Breast epithelium (tissue), 4 donors: ENCODE measurements at regions not wholly inside any gene's neighbourhood (a gene's known extent, or its start where the extent isn't known, plus 50 kb on each side); places are given as distances from the start of the nearest gene placed in this dataset.

Experiments
- DNase-seq, 2 donors: peaks; one replicate each; pipeline ENCODE4 v3.0.0-alpha.2; 2019; ENCODE audit warnings: low spot score in 2 of 2
- H3K27ac ChIP-seq, 2 donors: fragments of 200-600 bp; sonication (generic) in 1 of 2; one replicate each; pipeline ENCODE4 v1.5.1; 2016 to 2019; ENCODE audit warnings: mild to moderate bottlenecking in 1 of 2
- H3K27me3 ChIP-seq, 2 donors: fragments of 200-600 bp; sonication (generic) in 1 of 2; one replicate each; pipeline versions ENCODE4 v1.5.1 to v1.6.0; 2017 to 2019; ENCODE audit warnings: control low read depth in 1 of 2, mild to moderate bottlenecking in 1 of 2
- H3K36me3 ChIP-seq: fragments of 200-600 bp; one replicate; pipeline ENCODE4 v1.5.1; 2019
- H3K4me1 ChIP-seq, 2 donors: fragments of 200-600 bp; sonication (generic); one replicate each; pipeline ENCODE4 v1.5.1; 2016 to 2019; ENCODE audit warnings: control low read depth in 1 of 2
- H3K4me3 ChIP-seq, 3 donors: fragments of 200-600 bp; sonication (generic); 1 replicate in 2 of 3; 2 replicates in 1 of 3; pipeline ENCODE4 v1.5.1; 2016 to 2019; ENCODE audit warnings: mild to moderate bottlenecking in 3 of 3, moderate library complexity in 2 of 3
- H3K9me3 ChIP-seq, 2 donors: fragments of 200-600 bp; sonication (generic) in 1 of 2; one replicate each; pipeline ENCODE4 v1.5.1; 2016 to 2019; ENCODE audit warnings: control low read depth in 1 of 2
- POLR2A ChIP-seq: fragments of 450-650 bp; IDR thresholded peaks from one replicate; pipeline ENCODE4 v1.6.1; 2016; ENCODE audit warnings: antibody characterized with exemption, mild to moderate bottlenecking, moderate library complexity
- POLR2AphosphoS5 ChIP-seq, 3 donors: sonication (generic); formaldehyde crosslinking; IDR thresholded peaks; one replicate each; pipeline ENCODE4 v1.6.1; 2017; ENCODE audit warnings: antibody characterized with exemption in 3 of 3
- intact Hi-C: fragments of 100-400 bp; cut with DNase I; formaldehyde crosslinking; loops from one replicate; pipeline ENCODE4 v1.15.1; 2023; ENCODE audit warnings: low total_unique reads
- TF ChIP-seq, protein P1 (sequence below), 3 donors: fragments of 450-650 bp; IDR thresholded peaks; one replicate each; pipeline ENCODE4 v1.5.1; 2016 to 2017; ENCODE audit warnings: antibody characterized with exemption in 3 of 3, mild to moderate bottlenecking in 3 of 3, moderate library complexity in 3 of 3

- no peaks in the 10 kb centered on the region for H3K36me3 ChIP-seq
- intact Hi-C loops: no loop called here
- H3K9me3 ChIP-seq: no peaks in the 10 kb centered on the region
- no peak for TF ChIP-seq POLR2AphosphoS5 (IDR thresholded peaks at IDR 0.05)
- peaks cover 0 to 6% of the 10 kb centered on the region in 2 donors for H3K4me1 ChIP-seq
- no peaks in the 10 kb centered on the region for H3K27me3 ChIP-seq
- DNase-seq: no peak
- no peak overlapping the region for H3K4me3 ChIP-seq
- H3K27ac ChIP-seq: no peak overlapping the region
Measured at GRCh38 chr2:201978986-201979385, 54.7 kb upstream of the FZD7 start.

DNA sequence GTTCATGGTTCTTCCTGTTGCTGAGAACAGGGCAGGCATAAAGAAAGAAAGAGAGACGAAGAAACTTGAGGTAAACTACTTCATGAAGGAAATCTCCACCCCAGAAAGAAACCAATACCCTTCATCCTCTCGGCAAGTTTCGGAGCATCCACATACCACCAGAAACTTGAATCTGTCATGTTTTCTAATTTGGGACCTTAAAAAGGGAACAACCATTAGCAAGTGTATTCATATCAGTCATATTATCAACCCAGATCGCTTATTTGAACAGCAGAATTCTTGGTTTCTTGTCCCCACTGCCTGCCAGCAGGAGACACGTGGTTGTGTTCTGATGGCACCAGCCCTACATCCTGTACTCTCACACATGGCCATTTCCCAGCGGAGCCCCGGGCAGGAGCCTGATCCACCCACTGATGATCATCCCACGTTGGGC, 53.2 kb upstream of the FZD7 start:
- Histone ChIP-seq H3K4me3 (no peak overlapping the region), H3K27ac (peak overlapping the region; percentile 50 to 59), H3K27me3 (no peaks in the 10 kb centered on the region), H3K9me3 (no peaks in the 10 kb centered on the region), H3K4me1 (peaks cover 0 to 16% of the 10 kb centered on the region in 2 donors), H3K36me3 (no peaks in the 10 kb centered on the region)
- peak in 1 of 2 donors; percentile 76 for DNase-seq
- intact Hi-C loops: loop anchor here (2.0 kb wide), 1 partner anchor 22 kb away; no protein-coding TSS in a partner anchor
- TF ChIP-seq POLR2AphosphoS5 (IDR thresholded peaks at IDR 0.05): no peak
- TF ChIP-seq, protein P1, sequence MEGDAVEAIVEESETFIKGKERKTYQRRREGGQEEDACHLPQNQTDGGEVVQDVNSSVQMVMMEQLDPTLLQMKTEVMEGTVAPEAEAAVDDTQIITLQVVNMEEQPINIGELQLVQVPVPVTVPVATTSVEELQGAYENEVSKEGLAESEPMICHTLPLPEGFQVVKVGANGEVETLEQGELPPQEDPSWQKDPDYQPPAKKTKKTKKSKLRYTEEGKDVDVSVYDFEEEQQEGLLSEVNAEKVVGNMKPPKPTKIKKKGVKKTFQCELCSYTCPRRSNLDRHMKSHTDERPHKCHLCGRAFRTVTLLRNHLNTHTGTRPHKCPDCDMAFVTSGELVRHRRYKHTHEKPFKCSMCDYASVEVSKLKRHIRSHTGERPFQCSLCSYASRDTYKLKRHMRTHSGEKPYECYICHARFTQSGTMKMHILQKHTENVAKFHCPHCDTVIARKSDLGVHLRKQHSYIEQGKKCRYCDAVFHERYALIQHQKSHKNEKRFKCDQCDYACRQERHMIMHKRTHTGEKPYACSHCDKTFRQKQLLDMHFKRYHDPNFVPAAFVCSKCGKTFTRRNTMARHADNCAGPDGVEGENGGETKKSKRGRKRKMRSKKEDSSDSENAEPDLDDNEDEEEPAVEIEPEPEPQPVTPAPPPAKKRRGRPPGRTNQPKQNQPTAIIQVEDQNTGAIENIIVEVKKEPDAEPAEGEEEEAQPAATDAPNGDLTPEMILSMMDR (IDR thresholded peaks at IDR 0.05): no peak
- no peak for TF ChIP-seq POLR2A

- Histone ChIP-seq H3K27me3 (no peaks in the 10 kb centered on the region), H3K9me3 (no peaks in the 10 kb centered on the region), H3K36me3 (no peaks in the 10 kb centered on the region), H3K4me3 (no peak overlapping the region), H3K4me1 (peaks cover 0 to 16% of the 10 kb centered on the region in 2 donors), H3K27ac (peak overlapping the region; percentile 50 to 59)
- TF ChIP-seq POLR2AphosphoS5 (IDR thresholded peaks at IDR 0.05): no peak
- TF ChIP-seq POLR2A: no peak
- TF ChIP-seq, protein P1 (IDR thresholded peaks at IDR 0.05): no peak
- intact Hi-C loops: loop anchor here (2.0 kb wide), 1 partner anchor 22 kb away; no protein-coding TSS in a partner anchor
- peak in 1 of 2 donors; percentile 46 for DNase-seq
Measured at GRCh38 chr2:201980946-201981345, 52.7 kb upstream of the FZD7 start.

GRCh38 chr2:201983174-201983573, 50.5 kb upstream of the FZD7 start:
- H3K4me3 ChIP-seq: no peak overlapping the region
- TF ChIP-seq POLR2A: no peak
- TF ChIP-seq, protein P1 (IDR thresholded peaks at IDR 0.05): no peak
- TF ChIP-seq POLR2AphosphoS5 (IDR thresholded peaks at IDR 0.05): no peak
- intact Hi-C loops: no loop called here
- H3K27ac ChIP-seq: peak overlapping the region; percentile 83 to 91
- H3K27me3 ChIP-seq: no peaks in the 10 kb centered on the region
- no peaks in the 10 kb centered on the region for H3K9me3 ChIP-seq
- no peak for DNase-seq
- H3K36me3 ChIP-seq: no peaks in the 10 kb centered on the region
- H3K4me1 ChIP-seq: peaks cover 0 to 10% of the 10 kb centered on the region in 2 donors

- H3K4me3 ChIP-seq: no peak overlapping the region
- H3K9me3 ChIP-seq: no peaks in the 10 kb centered on the region
- H3K36me3 ChIP-seq: no peaks in the 10 kb centered on the region
- intact Hi-C loops: no loop called here
- TF ChIP-seq, protein P1 (IDR thresholded peaks at IDR 0.05): no peak
- TF ChIP-seq POLR2AphosphoS5 (IDR thresholded peaks at IDR 0.05) (no peak), POLR2A (no peak)
- H3K4me1 ChIP-seq: peaks cover 0 to 10% of the 10 kb centered on the region in 2 donors
- peak overlapping the region; percentile 83 to 91 for H3K27ac ChIP-seq
- H3K27me3 ChIP-seq: no peaks in the 10 kb centered on the region
- DNase-seq: no peak
Measured at GRCh38 chr2:201983800-201984199, 49.9 kb upstream of the FZD7 start.
